GM18909 (cell line): ENCODE measurements at regions not wholly inside any gene's neighbourhood (a gene's known extent, or its start where the extent isn't known, plus 50 kb on each side); places are given as distances from the start of the nearest gene placed in this dataset.
"Not testable (repeated sequence)": the region's sequence is repeated elsewhere in the genome, so short reads cannot be mapped to it uniquely, and the experiment has no call there.

Experiments
- ATAC-seq: cut with Tn5 transposase; IDR thresholded peaks from one replicate; pipeline ENCODE4 v1.9.1; 2021; ENCODE audit warnings: mild to moderate bottlenecking; ENCODE audit not compliant: unreplicated experiment, poor library complexity

- no peak for ATAC-seq
Observed at GRCh38 chr4:133618963-133619362, 469.9 kb downstream of the PCDH10 start.

GRCh38 chr4:133600008-133600407 lies 450.9 kb downstream of the PCDH10 start:
- ATAC-seq = no peak

- no peak for ATAC-seq
Observed at GRCh38 chr4:133598779-133599178, 449.7 kb downstream of the PCDH10 start.

- no peak for ATAC-seq
Observed at GRCh38 chr4:133597251-133597650, 448.2 kb downstream of the PCDH10 start.

GRCh38 chr4:133596459-133596858 lies 447.4 kb downstream of the PCDH10 start:
- ATAC-seq = no peak

GRCh38 chr4:133594390-133595207 lies 445.5 kb downstream of the PCDH10 start:
- ATAC-seq = no peak

- ATAC-seq = no peak
Observed at GRCh38 chr4:133593764-133594163, 444.7 kb downstream of the PCDH10 start.

GRCh38 chr4:133592591-133592990 lies 443.5 kb downstream of the PCDH10 start:
- ATAC-seq = no peak

- no peak for ATAC-seq
Observed at GRCh38 chr4:133592106-133592505, 443.0 kb downstream of the PCDH10 start.

GRCh38 chr4:133588306-133588705 lies 439.2 kb downstream of the PCDH10 start:
- ATAC-seq = no peak

- ATAC-seq = no peak
Observed at GRCh38 chr4:133585323-133585722, 436.2 kb downstream of the PCDH10 start.

GRCh38 chr4:133584714-133585113 lies 435.6 kb downstream of the PCDH10 start:
- no peak for ATAC-seq

- ATAC-seq = no peak
Observed at GRCh38 chr4:133581996-133582619, 433.0 kb downstream of the PCDH10 start.

GRCh38 chr4:133574248-133574647 lies 425.2 kb downstream of the PCDH10 start:
- no peak for ATAC-seq

- no peak for ATAC-seq
Observed at GRCh38 chr4:133565379-133565778, 416.3 kb downstream of the PCDH10 start.

- ATAC-seq = no peak
Observed at GRCh38 chr4:133559987-133560386, 410.9 kb downstream of the PCDH10 start.

- no peak for ATAC-seq
Observed at GRCh38 chr4:133555671-133556070, 406.6 kb downstream of the PCDH10 start.

- no peak for ATAC-seq
Observed at GRCh38 chr4:133550436-133550835, 401.3 kb downstream of the PCDH10 start.

- ATAC-seq = no peak
Observed at GRCh38 chr4:133544097-133544496, 395.0 kb downstream of the PCDH10 start.

- ATAC-seq = no peak
Observed at GRCh38 chr4:133537780-133538281, 388.7 kb downstream of the PCDH10 start.

- not testable (repeated sequence) for ATAC-seq
Observed at GRCh38 chr4:133534224-133534623, 385.1 kb downstream of the PCDH10 start.

- ATAC-seq = no peak
Observed at GRCh38 chr4:133524369-133524768, 375.3 kb downstream of the PCDH10 start.
